IPS-18a (cell line): ENCODE measurements at regions not wholly inside any gene's neighbourhood (a gene's known extent, or its start where the extent isn't known, plus 50 kb on each side); places are given as distances from the start of the nearest gene placed in this dataset.
"Not testable (repeated sequence)": the region's sequence is repeated elsewhere in the genome, so short reads cannot be mapped to it uniquely, and the experiment has no call there.

Experiments used
- H3K27ac ChIP-seq: one replicate; pipeline ENCODE4 v1.5.1; 2013; ENCODE audit warnings: low read length
- H3K27me3 ChIP-seq: one replicate; pipeline ENCODE4 v1.6.1; 2013; ENCODE audit warnings: mild to moderate bottlenecking, low read length; ENCODE audit not compliant: control insufficient read depth, insufficient read depth
- H3K36me3 ChIP-seq: one replicate; pipeline ENCODE4 v1.6.1; 2013; ENCODE audit warnings: low read depth, low read length; ENCODE audit not compliant: control insufficient read depth
- H3K4me1 ChIP-seq: one replicate; pipeline ENCODE4 v1.6.1; 2013; ENCODE audit warnings: low read depth, low read length; ENCODE audit not compliant: control insufficient read depth
- H3K4me3 ChIP-seq: one replicate; pipeline ENCODE4 v1.5.1; 2013; ENCODE audit warnings: low read length
- H3K9ac ChIP-seq: one replicate; pipeline ENCODE4 v1.6.1; 2013; ENCODE audit warnings: mild to moderate bottlenecking, low read length, moderate library complexity
- H3K9me3 ChIP-seq: one replicate; pipeline ENCODE4 v1.6.1; 2013; ENCODE audit warnings: low read depth, low read length; ENCODE audit not compliant: control insufficient read depth

GRCh38 chr10:109647627-109648026, 275.7 kb downstream of the XPNPEP1 start:
- Histone ChIP-seq H3K4me3 (no peak overlapping the region), H3K4me1 (no peaks in the 10 kb centered on the region), H3K27ac (no peak overlapping the region), H3K9me3 (no peaks in the 10 kb centered on the region), H3K27me3 (no peaks in the 10 kb centered on the region), H3K36me3 (no peaks in the 10 kb centered on the region), H3K9ac (no peak overlapping the region)

DNA sequence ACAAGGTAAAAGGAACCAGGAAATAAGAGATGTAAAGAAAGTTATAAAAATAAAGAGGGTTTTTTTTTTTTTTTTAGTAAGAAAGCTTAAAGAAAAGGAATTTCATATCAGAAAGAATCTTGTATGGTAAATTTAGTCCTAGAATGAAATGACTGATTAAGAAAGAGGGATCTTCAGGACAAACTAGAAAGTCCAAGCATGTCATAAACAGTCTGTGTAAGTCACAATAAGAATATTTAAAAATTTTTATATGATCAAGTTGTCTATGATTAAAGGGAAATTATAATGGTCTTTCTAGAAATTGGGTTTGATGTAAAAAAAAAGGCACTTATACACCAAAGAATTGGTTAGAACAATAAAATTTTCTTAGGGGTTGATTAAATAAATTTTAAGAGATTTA, 289.5 kb downstream of the XPNPEP1 start:
- H3K27ac ChIP-seq, result no peak overlapping the region
- no peaks in the 10 kb centered on the region for H3K4me1 ChIP-seq
- H3K9ac ChIP-seq, result no peak overlapping the region
- H3K27me3 ChIP-seq, result no peaks in the 10 kb centered on the region
- H3K9me3 ChIP-seq, result peaks cover 32% of the 10 kb centered on the region
- H3K36me3 ChIP-seq, result no peaks in the 10 kb centered on the region
- H3K4me3 ChIP-seq, result no peak overlapping the region

DNA sequence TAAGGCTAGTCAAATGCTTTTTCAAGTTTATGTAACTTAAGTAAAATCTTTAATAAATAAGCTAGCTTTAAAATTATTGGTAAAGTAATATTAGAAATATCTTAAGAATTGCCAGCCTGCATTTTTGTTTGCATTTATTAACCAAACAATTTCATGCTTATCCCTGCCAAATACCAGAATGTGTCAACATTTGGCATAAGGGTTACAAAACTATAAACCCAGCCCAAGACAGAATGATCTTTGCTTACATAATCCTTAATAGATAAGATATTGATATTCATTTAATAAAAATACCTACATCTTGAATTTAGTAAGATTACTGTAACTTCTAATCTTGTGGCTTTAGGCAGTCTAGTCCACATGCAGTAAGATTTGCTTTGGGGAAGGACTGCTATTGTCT, 290.3 kb downstream of the XPNPEP1 start:
- H3K36me3 ChIP-seq, H3K27ac ChIP-seq, H3K9ac ChIP-seq, H3K4me1 ChIP-seq, H3K4me3 ChIP-seq, H3K27me3 ChIP-seq: not testable (repeated sequence)
- peaks cover 32% of the 10 kb centered on the region for H3K9me3 ChIP-seq

GRCh38 chr10:109624939-109625338, 298.4 kb downstream of the XPNPEP1 start:
- Histone ChIP-seq H3K36me3 (no peaks in the 10 kb centered on the region), H3K9ac (no peak overlapping the region), H3K4me3 (no peak overlapping the region), H3K27me3 (no peaks in the 10 kb centered on the region), H3K27ac (no peak overlapping the region), H3K9me3 (no peaks in the 10 kb centered on the region), H3K4me1 (no peaks in the 10 kb centered on the region)

- H3K27ac ChIP-seq, result no peak overlapping the region
- H3K4me1 ChIP-seq, result no peaks in the 10 kb centered on the region
- H3K36me3 ChIP-seq, result no peaks in the 10 kb centered on the region
- no peaks in the 10 kb centered on the region for H3K27me3 ChIP-seq
- no peak overlapping the region for H3K9ac ChIP-seq
- no peak overlapping the region for H3K4me3 ChIP-seq
- H3K9me3 ChIP-seq, result no peaks in the 10 kb centered on the region
Observed at GRCh38 chr10:109622566-109622965, 300.7 kb downstream of the XPNPEP1 start.

GRCh38 chr10:109620396-109620795, 302.9 kb downstream of the XPNPEP1 start:
- Histone ChIP-seq H3K4me1 (no peaks in the 10 kb centered on the region), H3K9me3 (no peaks in the 10 kb centered on the region), H3K27me3 (no peaks in the 10 kb centered on the region), H3K27ac (no peak overlapping the region), H3K4me3 (no peak overlapping the region), H3K36me3 (no peaks in the 10 kb centered on the region), H3K9ac (no peak overlapping the region)

- Histone ChIP-seq H3K27ac (no peak overlapping the region), H3K9ac (no peak overlapping the region), H3K27me3 (no peaks in the 10 kb centered on the region)
Observed at GRCh38 chr10:109619914-109620313, 303.4 kb downstream of the XPNPEP1 start.

GRCh38 chr10:109618748-109619147, 304.6 kb downstream of the XPNPEP1 start:
- no peak overlapping the region for H3K4me3 ChIP-seq
- no peaks in the 10 kb centered on the region for H3K9me3 ChIP-seq
- no peaks in the 10 kb centered on the region for H3K36me3 ChIP-seq
- H3K4me1 ChIP-seq, result no peaks in the 10 kb centered on the region
- H3K27ac ChIP-seq, result no peak overlapping the region
- no peaks in the 10 kb centered on the region for H3K27me3 ChIP-seq
- no peak overlapping the region for H3K9ac ChIP-seq

More at GRCh38 chr10:109619914-109620313, 303.4 kb downstream of the XPNPEP1 start:
- H3K36me3 ChIP-seq, result no peaks in the 10 kb centered on the region
- no peak overlapping the region for H3K4me3 ChIP-seq
- no peaks in the 10 kb centered on the region for H3K9me3 ChIP-seq
- H3K4me1 ChIP-seq, result no peaks in the 10 kb centered on the region

DNA sequence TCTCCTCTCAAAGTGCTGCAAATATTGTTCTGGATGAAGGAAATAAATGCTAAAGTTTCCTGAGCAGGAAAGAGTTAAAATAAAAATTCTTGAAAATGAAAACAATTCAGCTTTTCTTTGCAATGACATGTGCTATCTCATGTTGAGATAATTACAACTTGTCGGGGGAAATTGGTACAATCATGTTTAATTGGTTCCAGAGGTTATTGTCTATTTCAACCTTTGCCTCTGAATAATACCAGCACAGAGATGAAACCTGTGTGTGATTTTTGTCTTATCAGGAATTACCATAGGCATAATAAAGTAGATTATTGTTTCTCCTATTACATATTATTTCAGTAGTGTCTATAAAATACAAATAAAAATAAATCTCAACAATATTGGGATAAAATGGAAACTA, 305.0 kb downstream of the XPNPEP1 start:
- H3K27ac ChIP-seq, result no peak overlapping the region
- no peak overlapping the region for H3K9ac ChIP-seq
- H3K36me3 ChIP-seq, result no peaks in the 10 kb centered on the region
- H3K27me3 ChIP-seq, result no peaks in the 10 kb centered on the region
- H3K4me1 ChIP-seq, result no peaks in the 10 kb centered on the region
- no peaks in the 10 kb centered on the region for H3K9me3 ChIP-seq
- no peak overlapping the region for H3K4me3 ChIP-seq

GRCh38 chr10:109616359-109616980, 306.8 kb downstream of the XPNPEP1 start:
- no peak overlapping the region for H3K27ac ChIP-seq
- no peak overlapping the region for H3K9ac ChIP-seq
- no peaks in the 10 kb centered on the region for H3K4me1 ChIP-seq
- H3K9me3 ChIP-seq, result no peaks in the 10 kb centered on the region
- H3K4me3 ChIP-seq, result no peak overlapping the region
- H3K36me3 ChIP-seq, result no peaks in the 10 kb centered on the region
- no peaks in the 10 kb centered on the region for H3K27me3 ChIP-seq

- not testable (repeated sequence) for H3K9me3 ChIP-seq, H3K36me3 ChIP-seq, H3K27me3 ChIP-seq, H3K4me1 ChIP-seq, H3K4me3 ChIP-seq, H3K27ac ChIP-seq, H3K9ac ChIP-seq
Observed at GRCh38 chr10:109595356-109595755, 328.0 kb downstream of the XPNPEP1 start.

GRCh38 chr10:109593682-109594081, 329.6 kb downstream of the XPNPEP1 start:
- no peaks in the 10 kb centered on the region for H3K36me3 ChIP-seq
- no peaks in the 10 kb centered on the region for H3K27me3 ChIP-seq
- H3K4me3 ChIP-seq, result no peak overlapping the region
- H3K9ac ChIP-seq, result no peak overlapping the region
- H3K9me3 ChIP-seq, result no peaks in the 10 kb centered on the region
- H3K4me1 ChIP-seq, result no peaks in the 10 kb centered on the region
- no peak overlapping the region for H3K27ac ChIP-seq
